SK-N-SH (cell line): ENCODE measurements at regions not wholly inside any gene's neighbourhood (a gene's known extent, or its start where the extent isn't known, plus 50 kb on each side); places are given as distances from the start of the nearest gene placed in this dataset.

ENCODE experiments used
- CTCF ChIA-PET: fragments of 300-600, 350-600 bp; formaldehyde crosslinking; extraction: SDS; loops from one replicate; lab custom pipeline; 2021; lab: Yijun Ruan, JAX
- POLR2A ChIA-PET: fragments of 350-600 bp; sonication (Branson Sonifier 250); formaldehyde crosslinking; extraction: SDS; loops from one replicate; lab custom pipeline; 2020; ENCODE audit warnings: antibody characterized with exemption, inconsistent platforms; lab: Yijun Ruan, JAX
- DNase-seq: peaks from one replicate; pipeline ENCODE4 v3.0.0; 2012
- H2AFZ ChIP-seq: fragments of 200-600 bp; sonication (generic); 2 replicates; pipeline ENCODE4 v1.8.1; 2016; ENCODE audit warnings: antibody characterized with exemption, mild to moderate bottlenecking, low read depth
- H3F3A ChIP-seq: fragments of 200-600 bp; sonication (generic); replicated peaks from 2 replicates; pipeline ENCODE3; 2016; ENCODE audit warnings: antibody characterized with exemption, mild to moderate bottlenecking; ENCODE audit not compliant: insufficient read depth
- H3K27ac ChIP-seq, 2 experiments: fragments of 200-500 bp in 1 of 2; fragments of 200-600 bp in 1 of 2; sonication (Bioruptor generic) in 1 of 2; sonication (generic), shearing (Covaris generic) in 1 of 2; 2 replicates each; pipeline versions ENCODE4 v1.5.1 to v1.6.1; 2014 to 2016; ENCODE audit warnings: low read depth in 2 of 2, inconsistent platforms in 1 of 2, low read length in 1 of 2, mild to moderate bottlenecking in 1 of 2, mixed read lengths in 1 of 2
- H3K27me3 ChIP-seq: fragments of 200-600 bp; sonication (generic), shearing (Covaris generic); 2 replicates; pipeline ENCODE4 v1.6.1; 2016; ENCODE audit warnings: mixed run types; ENCODE audit not compliant: insufficient read depth
- H3K36me3 ChIP-seq, 2 experiments: fragments of 200-500 bp in 1 of 2; fragments of 200-600 bp in 1 of 2; sonication (Bioruptor generic) in 1 of 2; sonication (generic) in 1 of 2; replicated peaks in 1 of 2; 2 replicates each; pipeline versions ENCODE3 to v1.5.1; 2014 to 2016; ENCODE audit warnings: low read length in 1 of 2, mild to moderate bottlenecking in 1 of 2; ENCODE audit not compliant: insufficient read depth in 2 of 2, control insufficient read depth in 1 of 2
- H3K4me1 ChIP-seq, 2 experiments: fragments of 200-500 bp in 1 of 2; fragments of 200-600 bp in 1 of 2; sonication (Bioruptor generic) in 1 of 2; sonication (generic), shearing (Covaris generic) in 1 of 2; 2 replicates each; pipeline versions ENCODE4 v1.5.1 to v1.6.1; 2014 to 2016; ENCODE audit warnings: low read depth in 1 of 2, low read length in 1 of 2, mixed run types in 1 of 2; ENCODE audit not compliant: insufficient read depth in 2 of 2, control insufficient read depth in 1 of 2
- H3K4me2 ChIP-seq: fragments of 200-600 bp; sonication (generic), shearing (Covaris generic); 2 replicates; pipeline ENCODE4 v1.6.1; 2017; ENCODE audit warnings: mixed run types
- H3K4me3 ChIP-seq, 2 experiments: fragments of 200-500 bp in 1 of 2; fragments of 200-600 bp in 1 of 2; sonication (Bioruptor generic) in 1 of 2; sonication (generic), shearing (Covaris generic) in 1 of 2; 2 replicates each; pipeline versions ENCODE4 v1.5.1 to v1.8.1; 2014 to 2016; ENCODE audit warnings: low read depth in 2 of 2, inconsistent platforms in 1 of 2, low read length in 1 of 2, mild to moderate bottlenecking in 1 of 2, mixed read lengths in 1 of 2, moderate library complexity in 1 of 2
- H3K79me2 ChIP-seq: fragments of 200-600 bp; sonication (generic); 2 replicates; pipeline ENCODE4 v1.8.1; 2017; ENCODE audit warnings: mild to moderate bottlenecking; ENCODE audit not compliant: insufficient read depth
- H3K9ac ChIP-seq: fragments of 200-600 bp; sonication (generic); 2 replicates; pipeline ENCODE4 v1.6.1; 2017; ENCODE audit warnings: mixed run types
- H3K9me2 ChIP-seq: fragments of 200-600 bp; sonication (generic); 2 replicates; pipeline ENCODE4 v1.6.1; 2017; ENCODE audit warnings: mixed run types
- H3K9me3 ChIP-seq: fragments of 200-600 bp; sonication (generic); 2 replicates; pipeline ENCODE4 v1.6.1; 2017; ENCODE audit warnings: mixed run types, mild to moderate bottlenecking, moderate library complexity
- H4K20me1 ChIP-seq: fragments of 200-600 bp; sonication (generic); 2 replicates; pipeline ENCODE4 v1.6.1; 2017; ENCODE audit warnings: mild to moderate bottlenecking, mixed run types; ENCODE audit not compliant: insufficient read depth
- CHD2 ChIP-seq: fragments of 150-350 bp; IDR thresholded peaks from 2 replicates; pipeline ENCODE4 v1.6.1; 2018; ENCODE audit warnings: low read length; ENCODE audit not compliant: partially characterized antibody
- CTCF ChIP-seq: fragments of 200-600 bp; sonication (generic); IDR thresholded peaks from 2 replicates; pipeline ENCODE4 v1.6.1; 2017; ENCODE audit warnings: antibody characterized with exemption, mild to moderate bottlenecking, moderate library complexity
- ELF1 ChIP-seq: IDR thresholded peaks from 2 replicates; pipeline ENCODE4 v1.4.0; 2012
- EP300 ChIP-seq, 2 experiments: IDR thresholded peaks; 2 replicates each; pipeline versions ENCODE4 v1.4.0 to v1.6.1; 2012; ENCODE audit warnings: borderline replicate concordance in 1 of 2, low read depth in 1 of 2, low read length in 1 of 2
- FOSL2 ChIP-seq: IDR thresholded peaks from 2 replicates; pipeline ENCODE4 v1.4.0; 2012; ENCODE audit warnings: low read depth, mild to moderate bottlenecking, moderate library complexity, borderline replicate concordance
- FOXJ3 ChIP-seq: sonication (generic); formaldehyde crosslinking; IDR thresholded peaks from 2 replicates; pipeline ENCODE4 v1.5.1; 2020; ENCODE audit warnings: mild to moderate bottlenecking, missing genetic modification reagents
- JUND ChIP-seq: IDR thresholded peaks from 2 replicates; pipeline ENCODE4 v1.4.0; 2012
- NRF1 ChIP-seq: IDR thresholded peaks from 2 replicates; pipeline ENCODE4 v1.6.1; 2012; ENCODE audit warnings: low read depth, mild to moderate bottlenecking, low read length
- PBX3 ChIP-seq: IDR thresholded peaks from 2 replicates; pipeline ENCODE4; 2012
- RAD21 ChIP-seq: IDR thresholded peaks from 2 replicates; pipeline ENCODE4 v1.6.1; 2012; ENCODE audit warnings: mild to moderate bottlenecking, low read length
- SMC3 ChIP-seq: IDR thresholded peaks from 2 replicates; pipeline ENCODE4 v1.6.1; 2012; ENCODE audit warnings: low read depth, low read length, improper control_type of control experiment
- TCF12 ChIP-seq: IDR thresholded peaks from 2 replicates; pipeline ENCODE4 v1.4.0; 2012
- YY1 ChIP-seq: IDR thresholded peaks from 2 replicates; pipeline ENCODE4 v1.4.0; 2012; ENCODE audit warnings: low read depth, mild to moderate bottlenecking
- ZBTB33 ChIP-seq: IDR thresholded peaks from 2 replicates; pipeline ENCODE4 v1.4.0; 2012; ENCODE audit warnings: low read depth, borderline replicate concordance
- WGBS: methylation state at CpG from one replicate; pipeline ENCODE4 v1.1.6; 2017; ENCODE audit warnings: low lambda C conversion rate; 5-methylcytosine and 5-hydroxymethylcytosine counted together

DNA sequence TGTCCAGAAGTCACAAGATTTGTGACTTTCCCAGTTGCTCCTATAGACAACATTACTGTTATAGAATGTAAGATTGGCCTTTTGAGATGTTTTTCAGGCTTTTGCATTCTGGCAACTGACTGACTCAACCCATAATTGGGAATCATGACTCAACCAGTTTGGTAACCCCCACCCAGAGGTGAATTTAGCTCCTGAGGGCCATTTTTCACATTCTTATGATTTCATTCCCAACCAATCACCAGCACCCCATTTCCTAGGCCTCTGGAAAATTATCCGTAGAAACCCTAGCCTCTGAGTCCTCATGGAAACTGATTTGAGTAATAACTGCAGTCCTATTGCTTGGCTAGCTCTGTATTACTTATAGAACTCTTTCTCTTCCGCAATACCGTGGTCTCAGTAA is 626.0 kb upstream of the SEL1L start (continued):
- TF ChIP-seq PBX3 = no peak
- no peak for TF ChIP-seq ELF1
- no peak for TF ChIP-seq FOSL2
- TF ChIP-seq YY1 = no peak
- no peak for TF ChIP-seq JUND
- no peak for TF ChIP-seq CTCF
- no peak for TF ChIP-seq FOXJ3 (CRISPR knock-in tag)
- TF ChIP-seq RAD21 = no peak
- TF ChIP-seq, all 33 proteins: peak for 0

- Histone ChIP-seq H3K79me2 (no peaks in the 10 kb centered on the region), H3K9me2 (no peaks in the 10 kb centered on the region), H2AFZ (no peak overlapping the region)
- no peak for DNase-seq
- TF ChIP-seq TCF12 (no peak), PBX3 (no peak), ZBTB33 (no peak), SMC3 (no peak), CHD2 (no peak), NRF1 (no peak), EP300 (IDR thresholded peaks at IDR 0.05; ENCODE audit: borderline replicate concordance in 1 of 2, low read depth in 1 of 2, low read length in 1 of 2) (no peak)
- TF ChIP-seq, all 33 proteins: peak for 0
- H3K4me3 ChIP-seq = no peak overlapping the region
- H3K4me1 ChIP-seq = no peaks in the 10 kb centered on the region
- H3F3A ChIP-seq = no peaks in the 10 kb centered on the region
- CTCF ChIA-PET = no interaction called here
- 0 out of 2 replicates have a peak, but pooled peaks cover 4% of the 10 kb centered on the region for H3K9me3 ChIP-seq
- WGBS = 33% methylated on average over 2 of the region's 2 CpGs
- no peak overlapping the region for H3K27ac ChIP-seq
- no peaks in the 10 kb centered on the region for H3K27me3 ChIP-seq
- no peak overlapping the region for H3K9ac ChIP-seq
- no peaks in the 10 kb centered on the region for H4K20me1 ChIP-seq
- H3K4me2 ChIP-seq = no peak overlapping the region
- POLR2A ChIA-PET = no interaction called here
- no peaks in the 10 kb centered on the region for H3K36me3 ChIP-seq
Measured at GRCh38 chr14:82180139-82180538, 646.5 kb upstream of the SEL1L start.
